Fibroblast of peridontal ligament (primary cell): ENCODE measurements at regions not wholly inside any gene's neighbourhood (a gene's known extent, or its start where the extent isn't known, plus 50 kb on each side); places are given as distances from the start of the nearest gene placed in this dataset.

Source experiments
- DNase-seq: peaks from one replicate; pipeline ENCODE4 v3.0.0-alpha.2; 2010; ENCODE audit errors: extremely low read depth

DNA sequence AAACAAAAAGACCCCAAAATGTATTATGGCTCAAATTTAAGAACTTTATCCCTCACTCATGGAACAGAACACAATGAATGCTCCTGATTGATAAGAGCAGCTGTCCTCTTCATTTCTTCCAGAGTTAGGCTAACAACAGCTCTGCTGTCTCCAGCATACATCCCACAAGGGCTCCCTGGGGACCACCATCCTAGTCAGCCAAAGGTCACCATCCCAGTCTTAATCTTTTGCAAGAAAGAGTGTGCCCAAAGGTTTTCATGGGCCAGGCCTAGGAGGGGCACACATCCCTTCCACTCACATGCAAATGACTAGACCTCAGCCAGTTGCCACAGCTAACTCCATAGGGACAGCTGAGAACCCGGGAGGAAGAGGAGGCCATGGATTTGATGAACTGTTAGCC is 555.3 kb downstream of the BUD13 start:
- no peak for DNase-seq

DNA sequence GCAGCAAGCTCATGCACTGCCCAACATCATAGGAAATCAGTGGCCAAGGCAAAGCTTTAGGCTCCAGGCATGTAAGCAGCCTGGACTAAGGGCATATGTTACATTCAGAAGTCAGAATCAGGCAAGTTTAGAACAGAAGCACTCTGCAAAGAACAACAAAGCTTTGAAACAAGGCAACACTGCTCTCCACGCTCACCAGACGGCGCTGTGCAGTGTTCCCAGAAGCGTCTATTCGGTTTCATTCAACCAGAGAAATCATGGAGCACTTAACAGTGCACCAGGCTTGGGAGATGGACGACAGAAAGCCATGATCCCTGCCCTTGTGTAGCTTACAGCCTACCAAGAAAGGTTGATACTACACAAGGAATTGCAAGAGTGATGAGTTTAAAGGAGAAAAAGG is 555.8 kb downstream of the BUD13 start:
- peak; percentile 19 for DNase-seq

DNA sequence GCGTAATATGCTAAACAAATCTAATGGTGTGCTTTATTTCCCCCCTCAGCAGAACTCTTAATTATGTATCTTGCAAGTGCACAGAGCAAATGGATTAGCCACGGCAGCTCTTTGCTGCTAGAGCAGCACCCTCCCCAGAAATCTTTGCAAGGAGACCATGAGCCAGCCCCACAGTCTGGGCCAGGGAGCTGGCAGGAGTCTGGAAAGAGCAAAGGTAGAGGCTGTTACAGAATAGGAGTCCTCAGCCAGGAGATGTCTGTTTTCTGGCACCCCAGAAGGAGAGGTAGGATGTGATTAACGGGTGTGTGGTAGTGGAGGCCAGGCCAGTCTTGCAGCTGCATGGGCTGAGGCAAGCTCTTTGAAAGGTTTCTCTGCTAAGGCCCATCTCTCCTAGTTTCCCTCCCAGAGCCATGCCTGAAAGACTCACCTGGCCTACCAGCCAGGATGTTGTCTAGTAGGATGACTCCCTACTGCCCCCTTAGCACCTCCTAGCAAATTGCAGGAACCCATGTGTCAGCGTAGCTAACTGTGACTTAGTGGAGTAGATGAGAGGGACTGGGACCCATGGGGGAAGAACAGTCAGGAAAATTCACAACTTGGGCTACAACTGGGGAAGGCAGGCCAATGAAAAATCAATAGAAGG is 557.2 kb downstream of the BUD13 start:
- DNase-seq = no peak

DNA sequence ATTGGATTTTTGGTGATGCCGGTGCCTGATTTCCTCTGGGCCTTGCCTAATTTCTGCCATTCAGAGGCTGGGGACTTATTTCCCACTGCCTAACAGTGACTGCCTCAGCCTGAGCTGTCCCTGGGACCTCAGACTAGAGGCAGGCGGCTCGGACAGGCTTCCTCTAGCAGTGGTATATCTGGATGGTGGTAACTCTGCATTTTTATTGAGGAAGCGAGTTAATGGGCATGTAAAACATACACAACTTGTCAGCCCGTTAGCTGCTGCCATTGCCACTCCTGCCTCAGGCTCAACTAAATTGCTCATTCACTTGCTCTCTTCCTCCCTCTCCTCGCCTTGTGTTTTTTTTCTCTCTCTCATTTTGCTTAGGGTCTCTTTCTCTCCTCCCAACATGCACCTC is 561.6 kb downstream of the BUD13 start:
- no peak for DNase-seq

DNA sequence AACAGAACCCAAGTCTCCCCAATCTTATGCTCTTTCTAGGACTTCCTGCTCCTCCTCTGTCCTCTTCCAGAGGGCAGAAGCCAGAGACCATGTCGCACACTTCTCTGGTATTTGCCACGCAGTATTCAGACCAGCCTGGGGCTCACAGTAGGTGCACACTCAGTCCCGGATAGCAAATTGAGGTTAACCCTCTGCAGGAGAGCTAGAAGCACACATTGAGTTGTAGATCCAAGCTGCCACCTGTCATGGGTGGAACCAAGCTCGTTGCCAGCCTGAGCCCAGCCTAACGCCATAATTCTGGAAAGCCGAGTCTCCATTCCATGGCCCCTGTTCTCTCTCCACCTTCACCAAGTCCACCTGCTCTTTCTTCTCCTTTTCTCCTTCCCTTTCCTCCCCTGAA is 562.1 kb downstream of the BUD13 start:
- no peak for DNase-seq

DNA sequence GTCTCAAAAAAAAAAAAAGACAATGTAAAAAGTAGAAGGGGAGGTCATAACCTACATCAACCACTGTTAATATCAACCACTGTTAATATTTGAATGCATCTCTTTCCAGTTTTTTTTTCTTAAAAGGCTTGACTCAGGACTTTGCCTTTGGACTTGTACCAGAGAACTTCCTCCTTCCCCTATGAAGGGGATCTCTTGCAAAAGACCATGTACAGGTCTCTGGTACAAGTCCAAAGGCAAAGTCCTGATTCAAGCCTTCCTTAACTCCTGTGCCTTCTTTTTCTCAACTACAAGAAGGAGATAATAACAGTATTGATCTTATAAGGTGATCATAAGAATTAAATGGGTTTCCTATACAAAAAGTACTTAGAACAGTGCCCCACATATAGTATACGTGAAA is 563.5 kb downstream of the BUD13 start:
- DNase-seq = no peak

DNA sequence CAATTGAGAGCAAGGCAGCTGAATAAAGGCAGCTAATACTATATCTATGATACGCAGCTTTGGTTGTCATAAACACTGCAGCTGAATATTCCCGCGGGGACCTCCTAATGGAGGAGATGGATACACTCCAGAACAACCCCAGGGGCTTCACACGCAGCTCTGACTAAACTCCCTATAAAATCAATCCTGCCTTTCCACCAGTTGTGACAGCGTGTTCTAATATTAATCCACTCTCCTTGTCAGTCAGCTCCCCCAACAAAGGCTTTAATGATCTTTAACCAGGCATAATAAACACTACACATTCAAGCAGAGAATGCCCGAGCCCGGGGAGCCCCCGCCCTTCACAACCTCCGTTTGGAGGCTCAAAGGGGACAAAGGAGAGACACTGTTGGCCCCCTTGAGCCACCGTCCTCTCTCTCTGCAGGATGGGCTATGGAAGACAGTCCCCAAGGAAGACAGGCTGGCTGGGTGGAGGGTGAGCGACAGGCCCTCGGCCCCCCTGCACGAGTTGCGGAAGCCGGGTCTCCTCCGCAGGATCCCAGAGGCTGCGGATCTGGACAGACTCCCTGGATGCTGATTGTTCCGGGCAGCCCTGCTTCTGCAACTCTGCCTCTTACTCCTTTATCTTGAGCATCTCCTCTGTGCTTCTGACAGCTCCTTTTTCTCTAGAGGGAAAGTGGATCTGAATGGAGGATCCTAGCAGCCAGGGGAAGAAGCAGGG is 565.2 kb downstream of the BUD13 start:
- no peak for DNase-seq

DNA sequence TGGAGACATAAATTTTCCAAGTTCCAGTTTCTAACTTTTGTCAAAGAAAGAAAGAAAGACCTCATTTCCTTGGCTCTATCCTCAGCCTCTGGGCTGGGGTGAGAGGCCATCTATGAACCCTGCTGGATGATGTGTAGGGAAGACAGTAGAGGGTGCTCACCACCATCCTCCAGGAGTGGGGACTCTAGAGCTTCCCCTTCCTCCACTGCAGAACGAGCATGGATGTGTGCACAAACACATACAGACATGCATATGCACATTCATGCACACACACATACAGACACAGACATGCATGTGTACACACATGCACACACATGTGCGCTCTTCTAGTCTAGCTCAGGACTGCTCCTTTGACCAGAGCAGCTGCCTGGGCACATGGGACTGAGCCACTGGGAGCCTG is 565.8 kb downstream of the BUD13 start:
- DNase-seq = no peak

DNA sequence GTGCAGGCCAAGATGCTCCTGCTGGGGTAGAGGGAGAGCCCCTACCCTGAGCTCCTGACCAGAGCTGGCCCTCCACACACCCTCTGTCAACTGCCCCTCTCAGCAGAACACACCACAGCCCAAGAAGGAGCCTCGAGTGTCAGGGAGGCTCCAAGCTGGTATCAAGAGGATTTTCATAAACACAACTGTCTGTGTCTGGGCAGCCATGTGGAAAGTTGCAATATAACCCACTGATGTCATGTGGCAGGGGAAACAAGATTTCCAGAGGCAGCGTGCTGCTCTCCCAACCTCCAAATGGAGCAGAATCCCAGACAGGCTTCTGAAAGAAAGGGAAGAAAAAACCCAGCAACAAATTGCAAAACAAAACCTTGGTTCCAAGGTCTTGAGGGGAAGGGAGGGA is 569.9 kb downstream of the BUD13 start:
- no peak for DNase-seq

DNA sequence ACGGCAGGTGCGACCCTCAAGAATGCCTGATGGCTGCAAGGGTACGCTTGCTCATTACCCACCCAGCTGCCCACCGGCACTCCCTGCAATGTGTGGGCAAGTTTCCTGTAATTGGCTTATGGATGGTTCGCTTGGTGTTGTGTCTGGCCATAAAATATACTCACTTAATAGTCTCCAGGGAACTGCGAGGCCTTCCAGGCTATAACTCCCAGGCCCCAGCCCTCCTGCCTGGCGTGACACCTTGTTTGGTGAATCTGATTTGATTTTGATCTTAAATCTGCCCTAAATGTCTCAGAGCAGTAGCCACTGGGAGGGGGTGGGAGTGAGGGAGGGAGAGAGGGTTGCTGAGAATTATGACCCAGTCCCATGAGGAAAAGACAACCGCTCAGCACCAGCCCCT is 572.2 kb downstream of the BUD13 start:
- no peak for DNase-seq

DNA sequence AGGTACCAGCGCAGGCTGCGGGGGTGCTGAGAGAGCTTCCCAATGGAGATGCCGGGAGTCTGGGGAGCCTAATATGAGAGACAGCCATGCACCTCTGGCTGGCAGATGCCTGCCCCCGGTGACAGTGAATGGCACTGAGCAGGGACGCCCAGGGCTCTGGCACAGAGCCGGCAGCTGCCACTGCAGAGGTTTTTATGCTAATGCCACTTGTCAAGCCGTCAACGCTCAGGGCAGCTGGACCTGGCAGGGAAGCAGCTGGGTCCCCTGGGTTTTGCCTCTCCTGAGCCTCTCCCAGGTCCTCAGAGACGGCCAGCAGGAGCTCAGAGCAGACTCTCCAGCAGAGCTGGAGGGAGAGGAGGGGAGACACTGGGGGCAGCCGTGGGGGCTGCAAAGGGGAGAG is 573.6 kb downstream of the BUD13 start:
- no peak for DNase-seq

DNA sequence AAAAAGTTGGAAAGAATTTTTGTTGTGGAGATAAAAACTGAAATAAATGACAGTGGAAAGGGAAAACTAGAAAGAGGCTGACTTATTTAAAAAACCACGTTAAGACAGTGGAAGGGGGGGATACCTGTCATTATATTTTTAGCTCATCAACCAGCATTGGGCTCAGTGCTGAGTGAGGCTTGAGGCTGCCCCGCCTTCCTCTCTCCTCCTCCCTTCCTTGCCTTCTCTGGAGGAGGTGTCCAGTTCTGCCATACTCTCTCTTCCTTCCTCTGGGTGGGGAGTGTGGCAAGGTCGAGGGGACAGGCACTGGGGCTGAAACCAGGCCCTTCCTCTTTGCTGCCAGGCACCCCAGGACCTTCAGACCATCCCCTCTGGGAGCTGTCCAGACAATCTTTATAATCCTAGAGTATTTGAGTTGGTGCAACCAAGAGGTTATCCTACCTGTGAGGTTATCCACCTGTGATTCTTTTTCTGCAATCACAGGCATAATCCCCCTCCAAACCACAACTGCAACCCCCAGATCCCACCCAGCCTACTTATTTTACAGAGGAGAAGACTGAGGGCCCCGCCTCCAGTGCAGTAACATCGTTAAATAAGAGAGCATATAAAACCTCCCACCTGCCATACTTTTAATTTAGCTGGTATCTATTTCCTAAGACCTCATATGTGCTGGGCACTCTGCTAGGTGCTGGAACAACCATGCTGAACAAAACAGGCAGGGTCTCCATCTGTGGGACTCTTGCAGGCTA is 578.5 kb downstream of the BUD13 start:
- no peak for DNase-seq

DNA sequence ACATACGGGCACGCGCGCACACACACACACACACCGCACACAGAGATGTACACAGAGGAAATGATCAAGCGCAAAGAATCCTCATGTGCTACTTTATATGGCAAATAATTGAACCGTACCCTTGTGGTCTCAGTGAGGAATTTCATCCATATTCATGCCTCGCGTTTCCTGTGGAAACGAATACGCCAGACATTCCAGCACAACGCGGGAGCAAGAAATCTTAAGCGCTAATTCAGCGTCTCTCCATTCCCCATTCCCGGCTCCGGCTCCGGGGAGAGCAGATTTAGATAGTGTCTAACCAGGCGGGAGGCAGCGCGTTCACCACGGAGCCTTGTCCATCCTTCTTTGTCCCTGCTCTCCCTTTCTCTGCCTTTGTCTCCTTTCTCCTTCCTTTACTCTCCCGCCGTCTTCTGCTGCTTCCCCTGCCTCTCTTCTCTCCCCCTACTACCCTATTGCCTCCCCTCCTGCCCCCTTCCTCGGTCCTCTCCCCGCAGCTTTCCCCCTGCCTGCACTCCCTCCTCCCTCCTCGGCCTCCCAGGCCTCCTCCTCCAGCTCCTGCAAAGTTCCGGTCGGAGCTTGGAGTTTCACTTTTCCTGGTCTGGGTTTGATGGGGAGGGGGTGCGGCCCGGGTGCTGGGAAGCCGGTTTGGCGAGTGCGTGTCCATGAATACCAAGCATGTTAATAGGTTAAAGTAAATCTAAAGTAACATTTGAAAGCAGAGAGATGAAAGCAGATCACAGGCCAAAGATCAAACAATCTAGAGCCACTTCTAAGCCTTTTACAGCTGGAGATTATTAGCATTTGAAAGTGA is 579.3 kb downstream of the BUD13 start:
- DNase-seq = peak; percentile 22

DNA sequence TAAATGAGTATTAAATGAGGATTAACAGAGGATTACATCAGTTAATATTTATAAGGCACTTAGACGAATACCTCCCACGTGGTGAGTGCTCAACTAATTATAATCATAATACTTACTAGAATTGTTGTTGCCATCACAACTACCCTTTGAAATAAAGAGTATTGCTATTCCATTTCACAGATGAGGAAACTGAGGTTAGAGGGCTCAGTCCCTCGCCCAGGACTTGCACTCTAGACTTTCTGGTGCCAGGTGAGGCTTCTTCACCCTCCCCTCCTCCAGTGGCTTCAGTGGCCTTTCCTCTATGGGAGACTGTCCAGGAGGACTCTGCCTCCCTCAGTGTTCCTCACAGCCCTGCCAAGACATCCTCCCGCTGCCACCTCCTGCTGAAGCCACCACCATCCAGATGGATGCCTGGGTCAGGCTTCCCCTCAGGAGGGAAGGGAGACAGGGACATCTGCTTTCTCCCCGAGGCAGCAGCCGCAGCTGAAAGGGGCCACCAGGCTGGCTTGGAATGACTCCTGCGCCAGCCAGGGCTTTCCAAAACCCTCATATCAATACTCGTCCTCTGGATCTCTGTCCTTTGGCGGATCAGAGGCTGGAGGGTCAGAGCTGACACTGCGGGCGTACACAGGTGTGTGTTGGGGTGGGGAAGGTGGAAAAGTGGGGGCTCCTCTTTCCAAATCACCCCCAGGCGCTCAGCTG is 580.1 kb downstream of the BUD13 start:
- no peak for DNase-seq

DNA sequence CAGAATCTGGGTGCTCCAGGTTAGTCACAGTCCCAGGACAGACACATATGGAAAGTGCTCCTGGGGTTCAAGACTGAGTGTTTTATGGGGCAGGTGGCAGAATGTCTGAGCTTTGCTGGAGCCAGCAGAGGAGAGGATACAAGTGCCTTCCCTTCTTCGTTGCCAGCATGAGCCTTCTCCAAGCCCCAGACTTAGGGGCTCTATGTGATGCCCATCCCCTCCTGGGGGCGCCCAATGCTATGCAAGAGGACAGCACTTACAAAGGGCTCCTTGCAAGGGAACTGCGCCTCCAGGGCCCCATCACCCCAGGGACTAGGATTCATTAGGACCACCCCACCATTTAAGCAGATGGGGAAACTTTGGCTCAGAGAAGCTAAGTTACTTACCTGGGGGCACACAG is 581.9 kb downstream of the BUD13 start:
- no peak for DNase-seq

DNA sequence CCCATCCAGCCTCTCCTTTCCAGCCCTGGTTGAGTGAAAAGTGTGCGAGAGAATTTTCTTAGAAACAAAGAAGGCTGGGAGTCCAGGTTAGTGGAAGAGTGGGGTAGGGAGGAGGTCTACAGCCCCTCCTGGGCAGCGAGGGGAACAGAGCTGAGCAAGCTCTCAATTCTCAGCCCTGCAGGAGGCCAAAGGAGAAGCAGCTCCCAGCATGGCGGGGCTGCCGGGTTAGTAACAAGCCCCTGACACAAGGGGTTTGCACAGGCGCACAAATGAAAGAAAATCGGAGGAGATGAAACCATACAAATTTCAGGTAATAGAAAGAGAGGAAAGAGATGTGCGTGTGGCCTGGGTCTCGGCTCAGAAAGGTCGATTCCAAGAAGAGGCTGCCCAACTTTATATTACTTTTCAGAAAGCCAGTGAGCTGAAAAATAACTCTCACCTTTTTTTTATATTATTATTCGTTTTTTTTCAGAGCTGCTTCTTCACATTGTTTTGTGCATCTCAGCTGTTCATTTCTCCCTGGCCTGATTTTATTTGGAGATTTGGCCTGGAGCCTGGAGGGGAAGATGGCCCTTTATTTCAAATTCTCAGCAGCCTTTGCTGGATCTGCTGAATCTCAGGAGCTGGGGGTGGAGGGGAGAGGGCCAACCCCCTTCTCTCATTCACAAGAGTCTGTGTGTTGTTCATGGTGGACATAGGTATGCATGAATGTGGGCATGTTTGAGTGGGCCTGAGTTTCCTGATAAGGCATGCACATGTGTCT is 583.2 kb downstream of the BUD13 start:
- DNase-seq = no peak

DNA sequence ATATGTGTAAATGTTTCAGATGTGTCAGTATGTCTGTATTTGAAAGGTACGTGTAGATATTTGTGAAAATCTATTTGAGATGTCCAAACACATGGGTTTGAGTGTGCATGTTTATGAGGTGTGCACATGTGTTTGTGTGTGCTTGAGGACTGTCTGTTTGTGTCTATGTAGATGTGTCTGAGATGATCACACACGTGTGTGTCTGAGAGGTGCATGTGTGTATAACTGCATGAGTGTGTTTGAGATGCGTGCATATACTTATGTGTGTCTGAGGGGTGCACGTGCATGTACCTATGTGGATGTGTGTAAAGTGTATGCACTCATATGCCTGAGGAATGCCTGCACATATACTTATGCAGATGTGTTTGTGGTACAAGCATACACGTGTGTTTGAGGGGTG is 584.4 kb downstream of the BUD13 start:
- no peak for DNase-seq

DNA sequence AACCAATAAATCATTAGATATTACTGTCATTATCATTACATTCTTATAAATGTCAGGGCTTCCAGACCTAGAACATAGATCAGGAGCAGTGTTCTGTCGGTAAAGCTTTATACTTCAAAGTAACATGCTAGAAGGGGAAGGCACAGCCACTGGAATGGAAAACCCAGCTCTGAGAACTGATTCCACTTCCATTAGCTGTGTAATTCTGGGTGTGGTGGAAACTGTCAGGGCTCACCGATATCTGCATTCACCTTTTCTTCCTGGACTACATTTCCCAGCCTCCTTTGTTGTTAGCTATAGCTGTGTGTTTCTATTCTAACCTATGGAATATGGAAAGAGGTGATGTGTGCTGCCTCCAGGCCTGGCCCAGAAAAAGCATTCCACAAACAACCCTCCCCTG is 585.8 kb downstream of the BUD13 start:
- no peak for DNase-seq

DNA sequence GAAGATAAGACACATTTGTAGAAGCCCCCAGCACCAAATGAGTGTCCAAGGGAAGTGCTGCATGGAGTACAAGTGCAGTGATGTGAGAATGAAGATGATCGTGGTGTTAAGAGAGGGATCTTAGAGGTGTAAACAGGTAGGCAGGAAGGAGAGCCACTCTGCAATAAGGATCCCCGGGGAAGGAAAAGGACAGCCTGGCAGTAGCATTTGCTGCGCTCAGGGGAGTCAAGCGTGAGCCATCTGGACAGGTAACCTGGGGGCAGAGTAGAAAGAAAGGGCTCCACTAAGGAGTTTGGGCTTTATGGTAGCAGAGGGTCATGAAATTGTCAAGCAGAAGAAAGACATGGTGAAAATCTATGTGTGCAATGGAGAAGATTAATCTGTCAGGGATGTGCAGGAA is 587.2 kb downstream of the BUD13 start:
- DNase-seq = no peak

DNA sequence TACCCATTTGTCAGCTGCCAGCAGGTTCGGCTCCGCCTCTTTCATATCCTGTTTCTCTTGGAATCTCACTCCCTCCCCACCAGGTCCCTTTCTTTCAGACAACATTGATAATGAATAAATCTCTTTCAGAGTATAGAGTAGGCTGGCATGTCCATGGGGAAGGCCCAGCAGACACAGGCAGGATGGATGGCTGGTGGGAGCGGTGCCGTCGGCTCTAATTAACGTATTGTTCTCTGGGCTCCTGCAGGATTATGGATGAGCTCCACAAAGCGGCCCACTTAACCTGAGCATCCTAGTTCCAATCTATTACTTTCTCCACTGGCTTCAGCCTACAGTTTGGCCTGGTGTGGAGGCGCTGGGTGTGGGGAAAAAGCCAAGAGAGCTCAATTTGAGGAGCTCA is 588.0 kb downstream of the BUD13 start:
- no peak for DNase-seq
